ENCODE measurements at regions not wholly inside any gene's neighbourhood (a gene's known extent, or its start where the extent isn't known, plus 50 kb on each side); places are given as distances from the start of the nearest gene placed in this dataset.

DNA sequence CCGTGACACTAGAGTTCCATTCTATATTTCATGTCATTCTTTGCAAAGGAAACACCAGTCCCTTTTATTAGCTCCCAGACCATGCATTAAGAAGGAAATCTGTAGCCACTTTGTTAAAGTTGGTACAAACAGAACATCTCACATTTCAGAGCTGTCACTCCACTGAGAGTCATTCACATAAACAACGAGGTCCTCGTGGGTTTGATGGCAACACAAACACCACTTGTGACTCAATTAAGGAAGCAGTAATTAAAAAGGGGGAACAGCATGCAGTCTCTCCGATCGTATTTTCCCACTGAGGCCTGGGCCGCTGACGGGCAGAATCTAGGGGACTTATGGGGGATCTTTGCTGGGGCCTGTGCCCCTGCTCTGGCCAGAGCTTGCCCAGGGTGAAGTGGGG is 94.2 kb upstream of the ZNF618 start:
- H3K4me1 ChIP-seq (ENCODE audit: insufficient read depth, low read length) = no peaks in the 10 kb centered on the region
- H3K27me3 Mint-ChIP-seq (ENCODE audit: low read depth, unreplicated experiment) = peaks cover 33% of the 10 kb centered on the region
- TF ChIP-seq, protein P1, sequence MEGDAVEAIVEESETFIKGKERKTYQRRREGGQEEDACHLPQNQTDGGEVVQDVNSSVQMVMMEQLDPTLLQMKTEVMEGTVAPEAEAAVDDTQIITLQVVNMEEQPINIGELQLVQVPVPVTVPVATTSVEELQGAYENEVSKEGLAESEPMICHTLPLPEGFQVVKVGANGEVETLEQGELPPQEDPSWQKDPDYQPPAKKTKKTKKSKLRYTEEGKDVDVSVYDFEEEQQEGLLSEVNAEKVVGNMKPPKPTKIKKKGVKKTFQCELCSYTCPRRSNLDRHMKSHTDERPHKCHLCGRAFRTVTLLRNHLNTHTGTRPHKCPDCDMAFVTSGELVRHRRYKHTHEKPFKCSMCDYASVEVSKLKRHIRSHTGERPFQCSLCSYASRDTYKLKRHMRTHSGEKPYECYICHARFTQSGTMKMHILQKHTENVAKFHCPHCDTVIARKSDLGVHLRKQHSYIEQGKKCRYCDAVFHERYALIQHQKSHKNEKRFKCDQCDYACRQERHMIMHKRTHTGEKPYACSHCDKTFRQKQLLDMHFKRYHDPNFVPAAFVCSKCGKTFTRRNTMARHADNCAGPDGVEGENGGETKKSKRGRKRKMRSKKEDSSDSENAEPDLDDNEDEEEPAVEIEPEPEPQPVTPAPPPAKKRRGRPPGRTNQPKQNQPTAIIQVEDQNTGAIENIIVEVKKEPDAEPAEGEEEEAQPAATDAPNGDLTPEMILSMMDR (IDR thresholded peaks at IDR 0.05; ENCODE audit: insufficient read depth, low read depth, low read length) = no peak
- no peak for TF ChIP-seq EZH2 (IDR thresholded peaks at IDR 0.05; ENCODE audit: insufficient read depth, low read length)
- no peaks in the 10 kb centered on the region for H3K4me1 Mint-ChIP-seq (ENCODE audit: low read depth, unreplicated experiment)
- DNase-seq (ENCODE audit: low read depth) (no peak), FAIRE-seq (no peak)
- H3K36me3 Mint-ChIP-seq (ENCODE audit: low read depth, unreplicated experiment) = no peaks in the 10 kb centered on the region
- no peaks in the 10 kb centered on the region for H3K79me2 ChIP-seq (ENCODE audit: insufficient read depth, low read length)
- H4K20me1 ChIP-seq (ENCODE audit: insufficient read depth, low read length) = no peaks in the 10 kb centered on the region
- H2AFZ ChIP-seq (ENCODE audit: low read depth, low read length) = no peak overlapping the region
- no peak overlapping the region for H3K4me2 ChIP-seq (ENCODE audit: low read length)
- no peak overlapping the region for H3K4me3 Mint-ChIP-seq (ENCODE audit: unreplicated experiment)
- no peak overlapping the region for H3K27ac ChIP-seq (ENCODE audit: low read depth, low read length)
- H3K9me3 Mint-ChIP-seq (ENCODE audit: unreplicated experiment) = no peaks in the 10 kb centered on the region
- H3K9ac ChIP-seq (ENCODE audit: low read length) = no peak overlapping the region
- H3K36me3 ChIP-seq (ENCODE audit: insufficient read depth, low read length) = no peaks in the 10 kb centered on the region
- no peak overlapping the region for H3K27ac Mint-ChIP-seq (ENCODE audit: unreplicated experiment)
- H3K27me3 ChIP-seq (ENCODE audit: insufficient read depth, low read length) = peaks cover 8% of the 10 kb centered on the region
- H3K9me3 ChIP-seq (ENCODE audit: insufficient read depth, low read depth, low read length) = peaks cover 6% of the 10 kb centered on the region
- no peak overlapping the region for H3K4me3 ChIP-seq (ENCODE audit: insufficient read depth, low read depth, low read length)

GRCh38 chr9:113783475-113783874 is 92.6 kb upstream of the ZNF618 start:
- no peak overlapping the region for H3K4me3 ChIP-seq (ENCODE audit: insufficient read depth, low read depth, low read length)
- Mint-ChIP-seq H3K4me1 (ENCODE audit: low read depth, unreplicated experiment) (no peaks in the 10 kb centered on the region), H3K9me3 (ENCODE audit: unreplicated experiment) (no peaks in the 10 kb centered on the region), H3K36me3 (ENCODE audit: low read depth, unreplicated experiment) (no peaks in the 10 kb centered on the region), H3K27me3 (ENCODE audit: low read depth, unreplicated experiment) (peaks cover 44% of the 10 kb centered on the region), H3K27ac (ENCODE audit: unreplicated experiment) (no peak overlapping the region), H3K4me3 (ENCODE audit: unreplicated experiment) (no peak overlapping the region)
- no peak overlapping the region for H2AFZ ChIP-seq (ENCODE audit: low read depth, low read length)
- H3K36me3 ChIP-seq (ENCODE audit: insufficient read depth, low read length) = no peaks in the 10 kb centered on the region
- H3K9ac ChIP-seq (ENCODE audit: low read length) = no peak overlapping the region
- H4K20me1 ChIP-seq (ENCODE audit: insufficient read depth, low read length) = no peaks in the 10 kb centered on the region
- TF ChIP-seq, protein P1 (IDR thresholded peaks at IDR 0.05; ENCODE audit: insufficient read depth, low read depth, low read length) = no peak
- no peak for TF ChIP-seq EZH2 (IDR thresholded peaks at IDR 0.05; ENCODE audit: insufficient read depth, low read length)
- no peak for DNase-seq (ENCODE audit: low read depth)
- H3K27me3 ChIP-seq (ENCODE audit: insufficient read depth, low read length) = peaks cover 21% of the 10 kb centered on the region
- no peaks in the 10 kb centered on the region for H3K4me1 ChIP-seq (ENCODE audit: insufficient read depth, low read length)
- no peak overlapping the region for H3K27ac ChIP-seq (ENCODE audit: low read depth, low read length)
- H3K4me2 ChIP-seq (ENCODE audit: low read length) = no peak overlapping the region
- no peak for FAIRE-seq
- peaks cover 6% of the 10 kb centered on the region for H3K9me3 ChIP-seq (ENCODE audit: insufficient read depth, low read depth, low read length)
- H3K79me2 ChIP-seq (ENCODE audit: insufficient read depth, low read length) = no peaks in the 10 kb centered on the region

GRCh38 chr9:113785334-113785733 is 90.8 kb upstream of the ZNF618 start:
- DNase-seq (ENCODE audit: low read depth) (no peak), FAIRE-seq (no peak)
- H3K27ac ChIP-seq (ENCODE audit: low read depth, low read length) = no peak overlapping the region
- no peaks in the 10 kb centered on the region for H3K9me3 Mint-ChIP-seq (ENCODE audit: unreplicated experiment)
- H3K36me3 Mint-ChIP-seq (ENCODE audit: low read depth, unreplicated experiment) = no peaks in the 10 kb centered on the region
- H3K4me1 ChIP-seq (ENCODE audit: insufficient read depth, low read length) = no peaks in the 10 kb centered on the region
- no peaks in the 10 kb centered on the region for H3K79me2 ChIP-seq (ENCODE audit: insufficient read depth, low read length)
- no peak overlapping the region for H3K4me2 ChIP-seq (ENCODE audit: low read length)
- H3K27ac Mint-ChIP-seq (ENCODE audit: unreplicated experiment) = no peak overlapping the region
- H3K4me3 Mint-ChIP-seq (ENCODE audit: unreplicated experiment) = no peak overlapping the region
- no peaks in the 10 kb centered on the region for H3K36me3 ChIP-seq (ENCODE audit: insufficient read depth, low read length)
- H3K27me3 ChIP-seq (ENCODE audit: insufficient read depth, low read length) = peaks cover 29% of the 10 kb centered on the region
- TF ChIP-seq EZH2 (IDR thresholded peaks at IDR 0.05; ENCODE audit: insufficient read depth, low read length) = no peak
- TF ChIP-seq, protein P1 (IDR thresholded peaks at IDR 0.05; ENCODE audit: insufficient read depth, low read depth, low read length) = no peak
- no peak overlapping the region for H3K9ac ChIP-seq (ENCODE audit: low read length)
- H3K4me1 Mint-ChIP-seq (ENCODE audit: low read depth, unreplicated experiment) = no peaks in the 10 kb centered on the region
- H2AFZ ChIP-seq (ENCODE audit: low read depth, low read length) = no peak overlapping the region
- H3K27me3 Mint-ChIP-seq (ENCODE audit: low read depth, unreplicated experiment) = peaks cover 57% of the 10 kb centered on the region
- no peak overlapping the region for H3K4me3 ChIP-seq (ENCODE audit: insufficient read depth, low read depth, low read length)
- H4K20me1 ChIP-seq (ENCODE audit: insufficient read depth, low read length) = no peaks in the 10 kb centered on the region
- H3K9me3 ChIP-seq (ENCODE audit: insufficient read depth, low read depth, low read length) = peaks cover 6% of the 10 kb centered on the region

Measured in astrocyte (in vitro differentiated cells and primary cell).